SK-N-MC (cell line): ENCODE measurements at regions not wholly inside any gene's neighbourhood (a gene's known extent, or its start where the extent isn't known, plus 50 kb on each side); places are given as distances from the start of the nearest gene placed in this dataset.

ENCODE experiments used
- DNase-seq: peaks from one replicate; pipeline ENCODE4 v3.0.0-alpha.2; 2011; ENCODE audit warnings: low read depth, low spot score
- H3K27ac ChIP-seq: fragments of 200-600 bp; sonication (generic); 2 replicates; pipeline ENCODE4 v1.5.1; 2016; ENCODE audit warnings: mixed run types
- H3K36me3 ChIP-seq: fragments of 200-600 bp; sonication (generic); 2 replicates; pipeline ENCODE4 v1.6.1; 2017; ENCODE audit warnings: antibody characterized with exemption, low read length, mixed read lengths; ENCODE audit not compliant: insufficient read depth
- H3K4me3 ChIP-seq: fragments of 200-600 bp; sonication (generic); 2 replicates; pipeline ENCODE4 v1.5.1; 2016
- H3K9ac ChIP-seq: fragments of 200-600 bp; sonication (generic); 2 replicates; pipeline ENCODE4 v1.8.0; 2017; ENCODE audit warnings: mixed run types, mixed read lengths; ENCODE audit not compliant: insufficient read length
- H3K9me3 ChIP-seq: fragments of 200-600 bp; sonication (generic); 2 replicates; pipeline ENCODE4 v1.6.1; 2017; ENCODE audit warnings: low read depth, mild to moderate bottlenecking, antibody characterized with exemption, low read length, moderate library complexity, mixed read lengths
- EZH2 ChIP-seq: fragments of 200-600 bp; sonication (generic); IDR thresholded peaks from one replicate; pipeline ENCODE4 v1.6.1; 2017; ENCODE audit warnings: antibody characterized with exemption
- FOXP2 ChIP-seq: optimal IDR thresholded peaks from 2 replicates; pipeline ENCODE3; 2011; ENCODE audit warnings: mild to moderate bottlenecking, moderate library complexity; ENCODE audit not compliant: insufficient read depth; ENCODE audit errors: extremely low read length, control extremely low read depth
- POLR2AphosphoS5 ChIP-seq: IDR thresholded peaks from 2 replicates; pipeline ENCODE4 v1.6.1; 2012; ENCODE audit warnings: mild to moderate bottlenecking, low read depth, low read length, borderline replicate concordance

GRCh38 chr3:981156-981555, 111.7 kb upstream of the CNTN6 start:
- Histone ChIP-seq H3K27ac (no peak overlapping the region), H3K9me3 (no peaks in the 10 kb centered on the region), H3K9ac (no peak overlapping the region), H3K4me3 (no peak overlapping the region), H3K36me3 (no peaks in the 10 kb centered on the region)
- TF ChIP-seq POLR2AphosphoS5, result no peak
- TF ChIP-seq EZH2, result no peak
- no peak for TF ChIP-seq FOXP2
- DNase-seq, result no peak

DNA sequence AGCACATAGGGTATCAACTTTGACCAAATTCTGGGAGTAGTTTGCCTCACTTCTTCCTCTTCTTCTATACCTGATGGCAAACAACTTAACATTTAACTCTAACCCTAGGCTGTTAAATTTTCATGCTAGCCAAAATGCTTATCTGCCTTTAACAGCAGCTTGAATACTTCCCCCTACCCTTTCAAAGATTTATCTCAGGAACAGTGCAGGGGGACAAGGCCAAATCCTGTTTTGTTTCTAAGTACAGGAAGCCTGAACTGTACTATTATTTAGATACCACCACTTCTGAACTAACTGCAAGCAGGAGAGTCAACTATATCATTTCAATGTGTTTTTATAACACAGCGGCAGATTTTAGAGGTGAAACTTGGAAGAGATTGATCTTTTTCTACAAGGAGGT, 104.0 kb upstream of the CNTN6 start:
- Histone ChIP-seq H3K4me3 (no peak overlapping the region), H3K9ac (no peak overlapping the region), H3K27ac (no peak overlapping the region), H3K36me3 (no peaks in the 10 kb centered on the region), H3K9me3 (no peaks in the 10 kb centered on the region)
- TF ChIP-seq FOXP2, result no peak
- TF ChIP-seq EZH2, result no peak
- TF ChIP-seq POLR2AphosphoS5, result no peak
- no peak for DNase-seq

GRCh38 chr3:992871-993270, 100.0 kb upstream of the CNTN6 start:
- Histone ChIP-seq H3K4me3 (no peak overlapping the region), H3K36me3 (no peaks in the 10 kb centered on the region), H3K9ac (no peak overlapping the region), H3K9me3 (no peaks in the 10 kb centered on the region), H3K27ac (no peak overlapping the region)
- DNase-seq, result no peak
- TF ChIP-seq POLR2AphosphoS5, result no peak
- TF ChIP-seq FOXP2, result no peak
- no peak for TF ChIP-seq EZH2

GRCh38 chr3:1002010-1002409, 90.8 kb upstream of the CNTN6 start:
- no peak for DNase-seq
- Histone ChIP-seq H3K9me3 (no peaks in the 10 kb centered on the region), H3K4me3 (no peak overlapping the region), H3K27ac (no peak overlapping the region), H3K9ac (no peak overlapping the region), H3K36me3 (no peaks in the 10 kb centered on the region)
- TF ChIP-seq FOXP2 (no peak), POLR2AphosphoS5 (no peak)

GRCh38 chr3:1007866-1008265, 85.0 kb upstream of the CNTN6 start:
- H3K9ac ChIP-seq, result no peak overlapping the region
- H3K4me3 ChIP-seq, result no peak overlapping the region
- no peaks in the 10 kb centered on the region for H3K9me3 ChIP-seq
- no peaks in the 10 kb centered on the region for H3K36me3 ChIP-seq
- no peak overlapping the region for H3K27ac ChIP-seq
- DNase-seq, result no peak
- TF ChIP-seq EZH2 (no peak), FOXP2 (no peak), POLR2AphosphoS5 (no peak)

DNA sequence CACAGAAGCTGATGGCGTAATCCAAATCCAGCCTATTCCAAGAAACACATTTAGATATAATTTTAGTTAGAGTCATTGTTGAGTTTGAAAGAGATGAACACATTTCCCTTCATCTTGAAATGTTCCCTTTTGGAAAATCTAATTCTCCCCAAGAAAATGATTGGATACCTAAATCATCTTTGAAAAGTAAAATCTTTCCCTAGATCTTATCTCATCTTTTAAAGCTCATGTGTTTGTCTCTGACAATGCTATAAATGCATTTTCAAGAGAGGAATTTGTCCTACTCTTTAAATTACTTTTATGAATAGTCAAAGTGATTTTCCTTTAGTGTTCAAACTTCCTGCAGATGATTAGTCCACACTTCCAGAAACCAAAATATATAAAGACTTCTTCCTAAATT, 82.6 kb upstream of the CNTN6 start:
- Histone ChIP-seq H3K27ac (no peak overlapping the region), H3K36me3 (no peaks in the 10 kb centered on the region), H3K9me3 (no peaks in the 10 kb centered on the region), H3K9ac (no peak overlapping the region), H3K4me3 (no peak overlapping the region)
- DNase-seq, result no peak
- TF ChIP-seq FOXP2, result no peak
- no peak for TF ChIP-seq POLR2AphosphoS5
- no peak for TF ChIP-seq EZH2

DNA sequence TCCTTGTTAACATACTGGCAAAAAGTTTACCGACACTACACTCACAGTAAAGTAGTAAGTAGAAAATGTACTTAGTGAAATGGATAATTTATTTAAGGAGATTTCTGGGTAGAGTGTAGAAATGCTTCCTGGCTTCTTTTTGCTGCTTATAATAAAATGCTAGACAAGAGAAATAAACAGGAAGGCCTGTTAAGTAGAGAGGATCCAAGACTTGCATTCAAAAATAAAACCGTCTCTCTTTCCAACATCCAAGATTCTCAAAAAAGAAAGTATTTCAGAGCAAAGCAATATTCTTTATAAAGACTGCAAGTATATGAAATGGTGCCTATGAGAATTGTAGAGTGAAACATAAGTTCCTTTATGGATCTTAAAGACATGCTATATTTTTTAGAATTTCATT, 77.0 kb upstream of the CNTN6 start:
- H3K4me3 ChIP-seq, result no peak overlapping the region
- no peak overlapping the region for H3K27ac ChIP-seq
- DNase-seq, result no peak
- H3K9me3 ChIP-seq, result no peaks in the 10 kb centered on the region
- no peak overlapping the region for H3K9ac ChIP-seq
- H3K36me3 ChIP-seq, result no peaks in the 10 kb centered on the region
- TF ChIP-seq FOXP2, result no peak
- no peak for TF ChIP-seq POLR2AphosphoS5
- no peak for TF ChIP-seq EZH2

DNA sequence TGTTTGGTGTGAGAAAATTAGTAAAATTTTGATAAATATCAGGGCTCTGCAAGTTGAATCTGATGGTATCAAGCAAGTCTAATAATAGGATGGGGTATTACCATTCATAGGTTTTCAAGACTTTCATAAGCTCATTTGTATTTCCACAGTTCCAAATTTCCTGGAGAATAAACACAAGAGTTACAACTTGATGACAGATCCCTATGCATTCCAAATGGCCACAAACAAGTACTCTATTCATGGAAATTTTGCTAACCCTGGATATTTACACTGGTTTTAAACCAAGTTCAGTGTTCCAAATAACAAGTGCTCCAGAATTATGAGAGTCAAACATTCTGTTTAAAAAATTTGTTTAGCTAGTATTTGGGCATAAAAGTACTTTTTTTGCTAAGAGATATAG, 75.0 kb upstream of the CNTN6 start:
- TF ChIP-seq POLR2AphosphoS5, result no peak
- TF ChIP-seq FOXP2, result no peak
- TF ChIP-seq EZH2, result no peak
- Histone ChIP-seq H3K9ac (no peak overlapping the region), H3K27ac (no peak overlapping the region), H3K9me3 (no peaks in the 10 kb centered on the region), H3K4me3 (no peak overlapping the region), H3K36me3 (no peaks in the 10 kb centered on the region)
- DNase-seq, result no peak

DNA sequence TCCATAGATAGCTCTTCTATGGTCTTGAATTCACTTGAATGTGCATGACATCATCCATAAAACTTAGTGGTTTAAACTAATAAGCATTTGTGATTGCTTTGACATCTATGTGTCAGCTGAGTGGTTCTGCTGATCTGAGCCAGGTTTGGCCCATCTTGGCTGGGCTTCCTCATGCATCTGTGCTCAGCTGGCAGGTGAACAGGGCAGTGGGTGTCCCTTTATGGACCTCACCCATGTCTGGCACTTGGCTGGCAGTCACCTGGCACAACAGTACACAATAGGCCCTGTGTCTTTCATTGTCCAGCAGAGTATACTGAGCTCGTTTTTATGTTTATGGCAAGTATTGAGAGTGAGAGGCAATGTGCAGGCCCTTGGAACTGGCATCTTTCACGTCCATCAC, 73.7 kb upstream of the CNTN6 start:
- H3K4me3 ChIP-seq, result no peak overlapping the region
- no peak for TF ChIP-seq FOXP2

More for the DNA sequence above, 73.7 kb upstream of the CNTN6 start:
- DNase-seq, result no peak
- Histone ChIP-seq H3K27ac (no peak overlapping the region), H3K36me3 (no peaks in the 10 kb centered on the region), H3K9me3 (no peaks in the 10 kb centered on the region), H3K9ac (no peak overlapping the region)
